ENCODE measurements at regions not wholly inside any gene's neighbourhood (a gene's known extent, or its start where the extent isn't known, plus 50 kb on each side); places are given as distances from the start of the nearest gene placed in this dataset.

DNA sequence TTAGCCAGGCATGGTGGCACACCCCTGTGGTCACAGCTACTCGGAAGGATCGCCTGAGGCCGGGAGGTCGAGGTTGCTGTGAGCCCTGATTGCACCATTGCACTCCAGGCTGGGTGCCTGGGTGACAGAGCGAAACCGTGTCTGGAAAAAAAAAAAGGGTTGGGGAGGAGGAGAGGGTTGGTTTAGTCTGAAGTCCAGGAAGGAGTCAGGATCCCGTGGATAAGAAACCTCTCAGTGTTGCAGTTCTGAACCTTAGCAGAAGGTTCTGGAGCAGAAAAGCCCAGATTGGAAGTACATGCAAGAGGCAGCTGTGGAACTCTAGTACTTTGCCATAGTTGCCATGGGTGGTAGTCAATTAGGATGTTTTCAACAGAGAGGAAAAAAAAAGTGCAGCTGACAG lies 125.2 kb upstream of the CPEB4 start:
- Histone ChIP-seq H3K36me3 (replicated peaks in 1 of 2; ENCODE audit: control insufficient read depth in 1 of 2, insufficient read depth in 2 of 2, low read length in 2 of 2) (no peaks in the 10 kb centered on the region), H3K4me3 (replicated peaks in 1 of 3; ENCODE audit: insufficient read depth in 1 of 3, low read depth in 2 of 3, low read length in 3 of 3) (peak overlapping the region in 2 of 3 experiments; percentile 14 to 44; a peak in 4 of 6 replicates), H3K27ac (ENCODE audit: extremely low read length, insufficient read depth, low read length) (peak overlapping the region; percentile 89), H3K9ac (ENCODE audit: insufficient read depth, low read depth, low read length) (peak overlapping the region; percentile 61; the same call in 1 of the 2 replicates), H3K27me3 (ENCODE audit: control insufficient read depth in 1 of 2, insufficient read depth in 2 of 2, low read length in 2 of 2) (no peaks in the 10 kb centered on the region), H3K79me2 (ENCODE audit: insufficient read depth, low read length) (no peaks in the 10 kb centered on the region), H3K4me1 (ENCODE audit: insufficient read depth, low read length) (peaks cover 100% of the 10 kb centered on the region), H3K4me2 (ENCODE audit: low read depth, low read length) (peak overlapping the region; percentile 91), H2AFZ (ENCODE audit: low read length) (peak overlapping the region; percentile 48), H4K20me1 (ENCODE audit: insufficient read depth, low read length) (no peaks in the 10 kb centered on the region), H3K9me3 (ENCODE audit: low read length) (no peaks in the 10 kb centered on the region)
- POLR2A ChIA-PET, result interaction anchor here (0.7 to 2.6 kb wide), 6 partner anchors 9 to 134 kb away, joined by 4 to 27 read pairs (median 11); partner anchors contain the start of gene CPEB4
- in situ Hi-C loops (cut with HindIII; ENCODE audit: extremely low pct_ligation_motif_present, low pct_unique_long_range_greater_than_20kb) (loop anchor here (25.0 kb wide), 1 partner anchor 199 kb away; no protein-coding TSS in a partner anchor), intact Hi-C loops (cut with micrococcal nuclease; ENCODE audit: unreplicated experiment) (loop anchor here (2.0 to 5.0 kb wide), 2 partner anchors 26 to 146 kb away; partner anchors contain the start of gene BOD1)
- FAIRE-seq (peak; percentile 66), DNase-seq (ENCODE audit: low spot score) (peak; percentile 41), ATAC-seq (peak; percentile 7; the same call in 1 of the 3 replicates)
- 8% methylated on average over 7 of the region's 7 CpGs for WGBS (ENCODE audit: low lambda C conversion rate)
- CTCF ChIA-PET (ENCODE audit: low intra/inter-chr PET ratio, low total read pairs), result no interaction called here
- no TSS peak for BruUV-seq (replicated peaks)
- TF ChIP-seq, protein P1, sequence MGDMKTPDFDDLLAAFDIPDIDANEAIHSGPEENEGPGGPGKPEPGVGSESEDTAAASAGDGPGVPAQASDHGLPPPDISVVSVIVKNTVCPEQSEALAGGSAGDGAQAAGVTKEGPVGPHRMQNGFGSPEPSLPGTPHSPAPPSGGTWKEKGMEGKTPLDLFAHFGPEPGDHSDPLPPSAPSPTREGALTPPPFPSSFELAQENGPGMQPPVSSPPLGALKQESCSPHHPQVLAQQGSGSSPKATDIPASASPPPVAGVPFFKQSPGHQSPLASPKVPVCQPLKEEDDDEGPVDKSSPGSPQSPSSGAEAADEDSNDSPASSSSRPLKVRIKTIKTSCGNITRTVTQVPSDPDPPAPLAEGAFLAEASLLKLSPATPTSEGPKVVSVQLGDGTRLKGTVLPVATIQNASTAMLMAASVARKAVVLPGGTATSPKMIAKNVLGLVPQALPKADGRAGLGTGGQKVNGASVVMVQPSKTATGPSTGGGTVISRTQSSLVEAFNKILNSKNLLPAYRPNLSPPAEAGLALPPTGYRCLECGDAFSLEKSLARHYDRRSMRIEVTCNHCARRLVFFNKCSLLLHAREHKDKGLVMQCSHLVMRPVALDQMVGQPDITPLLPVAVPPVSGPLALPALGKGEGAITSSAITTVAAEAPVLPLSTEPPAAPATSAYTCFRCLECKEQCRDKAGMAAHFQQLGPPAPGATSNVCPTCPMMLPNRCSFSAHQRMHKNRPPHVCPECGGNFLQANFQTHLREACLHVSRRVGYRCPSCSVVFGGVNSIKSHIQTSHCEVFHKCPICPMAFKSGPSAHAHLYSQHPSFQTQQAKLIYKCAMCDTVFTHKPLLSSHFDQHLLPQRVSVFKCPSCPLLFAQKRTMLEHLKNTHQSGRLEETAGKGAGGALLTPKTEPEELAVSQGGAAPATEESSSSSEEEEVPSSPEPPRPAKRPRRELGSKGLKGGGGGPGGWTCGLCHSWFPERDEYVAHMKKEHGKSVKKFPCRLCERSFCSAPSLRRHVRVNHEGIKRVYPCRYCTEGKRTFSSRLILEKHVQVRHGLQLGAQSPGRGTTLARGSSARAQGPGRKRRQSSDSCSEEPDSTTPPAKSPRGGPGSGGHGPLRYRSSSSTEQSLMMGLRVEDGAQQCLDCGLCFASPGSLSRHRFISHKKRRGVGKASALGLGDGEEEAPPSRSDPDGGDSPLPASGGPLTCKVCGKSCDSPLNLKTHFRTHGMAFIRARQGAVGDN (CRISPR knock-in tag; IDR thresholded peaks at IDR 0.05), result peak; percentile 39; the same call in 1 of the 2 replicates
- TF ChIP-seq SALL1 (CRISPR knock-in tag; IDR thresholded peaks at IDR 0.05) (peak; percentile 34; the same call in 1 of the 2 replicates), NR2F6 (IDR thresholded peaks at IDR 0.05) (0 out of 2 replicates have a peak, but pooled peaks have one; percentile 14), NR2F6 (CRISPR knock-in tag; IDR thresholded peaks at IDR 0.05) (peak; percentile 39; the same call in 1 of the 2 replicates), CEBPG (CRISPR knock-in tag; IDR thresholded peaks at IDR 0.05) (peak; percentile 71), MEF2D (CRISPR knock-in tag; IDR thresholded peaks at IDR 0.05) (0 out of 2 replicates have a peak, but pooled peaks have one; percentile 9), ZNF766 (CRISPR knock-in tag; IDR thresholded peaks at IDR 0.05; ENCODE audit: borderline replicate concordance) (0 out of 2 replicates have a peak, but pooled peaks have one; percentile 42), ARNT2 (CRISPR knock-in tag; IDR thresholded peaks at IDR 0.05; ENCODE audit: low read depth) (no peak), ZNF670 (CRISPR knock-in tag; IDR thresholded peaks at IDR 0.05; ENCODE audit: borderline replicate concordance) (no peak), CENPX (CRISPR knock-in tag; IDR thresholded peaks at IDR 0.05) (no peak), RARA (CRISPR knock-in tag; IDR thresholded peaks at IDR 0.05) (0 out of 2 replicates have a peak, but pooled peaks have one; percentile 38), POLR2A (IDR thresholded peaks at IDR 0.05; ENCODE audit: insufficient read depth in 1 of 2, low read depth in 2 of 2, low read length in 2 of 2) (0 out of 4 replicates have a peak, but pooled peaks of 1 of the 2 experiments have one; percentile 22), TERF1 (CRISPR knock-in tag; IDR thresholded peaks at IDR 0.05) (no peak), RXRB (CRISPR knock-in tag; IDR thresholded peaks at IDR 0.05; ENCODE audit: borderline replicate concordance) (0 out of 2 replicates have a peak, but pooled peaks have one; percentile 22), GATAD2A (CRISPR knock-in tag; IDR thresholded peaks at IDR 0.05) (peak; percentile 33; the same call in 1 of the 2 replicates), TFE3 (CRISPR knock-in tag; IDR thresholded peaks at IDR 0.05) (no peak), HNF4G (IDR thresholded peaks at IDR 0.05; ENCODE audit: borderline replicate concordance, low read depth, low read length) (peak; percentile 16; the same call in 1 of the 2 replicates), HNF4G (CRISPR knock-in tag; IDR thresholded peaks at IDR 0.05; ENCODE audit: borderline replicate concordance, low read depth) (no peak), FOSL2 (CRISPR knock-in tag; IDR thresholded peaks at IDR 0.05) (peak; percentile 15; the same call in 1 of the 2 replicates)

Measured in HepG2 (cell line).